Nephron progenitor cell (in vitro differentiated cells): ENCODE measurements at regions not wholly inside any gene's neighbourhood (a gene's known extent, or its start where the extent isn't known, plus 50 kb on each side); places are given as distances from the start of the nearest gene placed in this dataset.

Source experiments
- DNase-seq: peaks from one replicate; pipeline ENCODE4 v3.0.0; 2021
- H3K27ac Mint-ChIP-seq: 2 replicates; pipeline ENCODE4 v1.8.0; 2021; ENCODE audit warnings: mild to moderate bottlenecking, moderate library complexity, mixed read lengths
- H3K27me3 Mint-ChIP-seq: 2 replicates; pipeline ENCODE4 v1.8.0; 2021; ENCODE audit warnings: mild to moderate bottlenecking, low read depth, mixed read lengths; ENCODE audit not compliant: poor library complexity
- H3K36me3 Mint-ChIP-seq: 2 replicates; pipeline ENCODE4 v1.8.0; 2021; ENCODE audit warnings: low read depth, mixed read lengths
- H3K4me1 Mint-ChIP-seq: 2 replicates; pipeline ENCODE4 v1.8.0; 2021; ENCODE audit warnings: mixed read lengths
- H3K4me3 Mint-ChIP-seq: 2 replicates; pipeline ENCODE4 v1.8.0; 2021; ENCODE audit warnings: mild to moderate bottlenecking, moderate library complexity, mixed read lengths
- H3K9me3 Mint-ChIP-seq: 2 replicates; pipeline ENCODE4 v1.8.0; 2021; ENCODE audit warnings: mild to moderate bottlenecking, moderate library complexity, mixed read lengths
- CTCF ChIP-seq: fragments of 200-600 bp; sonication (generic); IDR thresholded peaks from 2 replicates; pipeline ENCODE4 v1.5.0; 2021; ENCODE audit warnings: antibody characterized with exemption

GRCh38 chr6:14983599-14984518 is 262.0 kb upstream of the JARID2 start:
- peaks cover 10% of the 10 kb centered on the region for H3K27me3 Mint-ChIP-seq
- H3K36me3 Mint-ChIP-seq, result no peaks in the 10 kb centered on the region
- no peaks in the 10 kb centered on the region for H3K9me3 Mint-ChIP-seq
- DNase-seq, result no peak
- TF ChIP-seq CTCF, result no peak
- no peak overlapping the region for H3K4me3 Mint-ChIP-seq
- no peak overlapping the region for H3K27ac Mint-ChIP-seq
- peaks cover 31% of the 10 kb centered on the region for H3K4me1 Mint-ChIP-seq

- peaks cover 31% of the 10 kb centered on the region for H3K4me1 Mint-ChIP-seq
- H3K9me3 Mint-ChIP-seq, result no peaks in the 10 kb centered on the region
- TF ChIP-seq CTCF, result no peak
- no peak for DNase-seq
- no peak overlapping the region for H3K27ac Mint-ChIP-seq
- H3K36me3 Mint-ChIP-seq, result no peaks in the 10 kb centered on the region
- H3K27me3 Mint-ChIP-seq, result peaks cover 8% of the 10 kb centered on the region
- no peak overlapping the region for H3K4me3 Mint-ChIP-seq
Measured at GRCh38 chr6:14984519-14984853, 261.4 kb upstream of the JARID2 start.

- Mint-ChIP-seq H3K36me3 (no peaks in the 10 kb centered on the region), H3K27ac (peak overlapping the region; percentile 40), H3K4me3 (no peak overlapping the region), H3K27me3 (peaks cover 7% of the 10 kb centered on the region), H3K4me1 (peaks cover 31% of the 10 kb centered on the region), H3K9me3 (no peaks in the 10 kb centered on the region)
- DNase-seq, result no peak
- TF ChIP-seq CTCF, result no peak
Measured at GRCh38 chr6:14985366-14985765, 260.5 kb upstream of the JARID2 start.

GRCh38 chr6:14986370-14986769 is 259.5 kb upstream of the JARID2 start:
- Mint-ChIP-seq H3K27me3 (peaks cover 7% of the 10 kb centered on the region), H3K4me1 (peaks cover 31% of the 10 kb centered on the region), H3K4me3 (no peak overlapping the region), H3K27ac (no peak overlapping the region), H3K9me3 (no peaks in the 10 kb centered on the region), H3K36me3 (no peaks in the 10 kb centered on the region)
- TF ChIP-seq CTCF, result no peak
- no peak for DNase-seq

- Mint-ChIP-seq H3K4me3 (no peak overlapping the region), H3K27me3 (peaks cover 2% of the 10 kb centered on the region), H3K4me1 (peaks cover 25% of the 10 kb centered on the region), H3K27ac (no peak overlapping the region), H3K9me3 (no peaks in the 10 kb centered on the region), H3K36me3 (no peaks in the 10 kb centered on the region)
- DNase-seq, result no peak
- TF ChIP-seq CTCF, result no peak
Measured at GRCh38 chr6:14987490-14987889, 258.4 kb upstream of the JARID2 start.

GRCh38 chr6:14992382-14992781 is 253.5 kb upstream of the JARID2 start:
- H3K36me3 Mint-ChIP-seq, result no peaks in the 10 kb centered on the region
- no peaks in the 10 kb centered on the region for H3K27me3 Mint-ChIP-seq
- DNase-seq, result no peak
- no peaks in the 10 kb centered on the region for H3K9me3 Mint-ChIP-seq
- peaks cover 6% of the 10 kb centered on the region for H3K4me1 Mint-ChIP-seq
- no peak for TF ChIP-seq CTCF
- H3K27ac Mint-ChIP-seq, result no peak overlapping the region
- H3K4me3 Mint-ChIP-seq, result no peak overlapping the region
